ENCODE measurements at regions not wholly inside any gene's neighbourhood (a gene's known extent, or its start where the extent isn't known, plus 50 kb on each side); places are given as distances from the start of the nearest gene placed in this dataset.
"Not testable (repeated sequence)": the region's sequence is repeated elsewhere in the genome, so short reads cannot be mapped to it uniquely, and the experiment has no call there.

DNA sequence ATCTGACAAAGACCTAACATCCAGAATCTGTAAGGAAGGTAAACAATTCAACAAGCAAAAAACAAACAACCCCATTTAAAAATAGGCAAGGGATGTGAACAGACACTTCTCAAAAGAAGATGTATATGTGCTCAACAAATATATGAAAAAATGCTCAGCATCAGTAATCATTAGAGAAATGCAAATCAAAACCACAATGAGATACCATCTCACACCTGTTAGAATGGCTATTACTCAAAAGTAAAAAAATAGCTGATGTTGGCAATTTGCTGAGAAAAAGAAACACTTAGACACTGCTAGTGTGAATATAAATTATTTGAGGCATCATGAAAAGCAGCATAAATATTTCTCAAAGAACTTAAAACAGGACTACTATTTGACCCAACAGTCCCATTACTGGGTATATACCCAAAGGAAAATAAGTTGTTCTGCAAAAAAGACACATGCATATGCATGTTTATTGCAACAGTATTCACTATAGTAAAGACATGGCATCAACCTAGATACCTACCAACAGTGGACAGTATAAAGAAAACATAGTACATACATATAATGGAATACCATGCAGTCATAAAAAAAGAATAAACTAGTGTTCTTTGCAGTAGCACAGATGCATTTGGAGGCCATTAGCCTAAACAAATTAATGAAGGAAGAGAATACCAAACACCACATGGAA lies 980.1 kb downstream of the KCNMA1 start:
- no peak for DNase-seq

DNA sequence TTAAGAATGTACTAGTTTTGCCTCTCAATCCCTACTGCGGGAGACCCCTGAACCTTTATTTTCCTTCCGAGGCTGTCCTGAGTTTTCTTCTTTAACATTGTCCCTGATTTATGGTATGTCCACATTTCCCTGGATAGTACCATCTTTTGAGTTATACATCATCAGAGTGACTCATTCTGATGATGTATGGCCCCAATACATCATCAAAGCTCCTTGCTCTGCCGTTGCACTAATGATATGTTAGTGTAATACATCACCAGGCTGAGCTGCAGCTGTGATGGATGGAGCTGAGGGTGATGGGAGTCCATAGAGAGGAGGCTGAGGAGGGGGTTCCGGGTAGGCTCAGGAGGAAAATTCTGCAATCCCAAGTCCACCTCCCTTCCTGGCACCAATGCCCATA lies 986.5 kb downstream of the KCNMA1 start:
- DNase-seq = no peak

GRCh38 chr10:76649723-76650127 lies 987.9 kb downstream of the KCNMA1 start:
- peak; percentile 43 for DNase-seq

DNA sequence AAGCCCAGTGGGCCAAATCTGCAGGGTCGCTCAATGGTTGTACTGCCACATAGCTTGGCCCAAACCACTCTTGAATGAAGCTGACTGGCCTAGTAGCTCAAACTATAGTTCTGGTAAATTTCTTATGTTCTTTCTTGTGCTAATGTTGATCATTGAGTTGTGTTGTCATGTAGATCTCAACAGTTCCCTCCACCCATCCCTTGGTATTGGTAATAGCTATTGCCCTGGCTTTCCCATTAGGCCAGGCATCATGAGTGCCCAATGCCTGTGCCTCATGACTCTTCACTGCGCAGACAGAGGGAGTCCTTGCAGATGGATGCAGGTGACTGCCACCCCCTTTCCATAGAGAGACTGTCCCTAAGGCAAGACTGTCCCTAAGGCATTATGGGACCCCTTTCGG lies 988.4 kb downstream of the KCNMA1 start:
- no peak for DNase-seq

DNA sequence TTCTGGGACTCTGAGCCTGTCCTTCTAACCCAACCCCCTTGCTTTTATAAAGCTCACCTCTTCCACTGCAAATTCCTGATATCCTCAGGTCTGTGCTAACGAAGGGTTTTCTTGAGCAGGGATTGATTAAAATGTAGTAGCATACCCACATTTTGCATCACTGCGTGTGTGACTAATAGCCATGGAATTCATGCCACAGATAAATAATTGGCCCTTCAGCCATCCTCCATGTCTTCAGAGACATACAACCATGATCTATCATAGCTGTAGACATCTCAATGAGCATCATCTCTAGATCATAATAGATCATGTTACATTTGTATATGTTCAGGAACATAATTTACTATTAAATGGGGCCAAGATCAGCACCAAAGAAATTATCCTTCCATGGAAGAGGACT lies 990.3 kb downstream of the KCNMA1 start:
- DNase-seq = no peak

DNA sequence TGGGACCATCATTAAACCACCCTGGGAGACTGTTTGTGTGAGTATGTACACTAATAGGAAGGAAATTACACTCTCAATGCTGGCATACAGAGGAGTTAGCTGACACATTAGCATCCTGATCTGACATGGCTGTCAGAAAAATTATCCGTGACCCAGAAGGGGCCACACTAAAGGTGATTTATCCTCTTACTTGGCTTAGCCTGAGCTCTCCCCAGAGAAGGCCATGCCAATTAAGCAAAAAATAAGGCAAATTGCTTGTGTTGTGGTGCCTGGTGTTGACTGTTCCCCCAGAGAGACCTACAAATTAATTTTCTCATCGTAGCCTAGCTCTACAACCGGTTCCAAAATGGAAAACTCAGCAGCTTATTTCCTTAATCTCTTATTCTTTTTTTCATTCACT lies 992.3 kb downstream of the KCNMA1 start:
- DNase-seq = no peak

DNA sequence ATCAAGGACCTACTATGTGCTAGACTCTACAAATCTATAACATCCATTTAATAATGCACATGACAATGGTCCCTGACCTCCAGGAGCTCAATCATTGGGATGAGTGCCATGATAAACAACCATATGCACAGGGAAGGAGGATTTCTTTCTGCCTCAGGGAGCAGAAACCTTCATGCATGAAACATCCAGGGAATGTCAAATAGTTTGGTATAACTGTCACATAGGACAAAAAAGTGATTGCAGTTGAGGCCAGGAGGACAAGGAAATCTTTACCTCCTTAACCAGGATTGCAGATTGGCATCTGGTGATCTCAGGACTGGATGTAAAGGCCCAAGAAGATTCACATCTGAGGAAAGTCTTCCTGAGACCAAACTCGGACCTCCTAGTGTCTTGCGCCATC lies 993.1 kb downstream of the KCNMA1 start:
- no peak for DNase-seq

DNA sequence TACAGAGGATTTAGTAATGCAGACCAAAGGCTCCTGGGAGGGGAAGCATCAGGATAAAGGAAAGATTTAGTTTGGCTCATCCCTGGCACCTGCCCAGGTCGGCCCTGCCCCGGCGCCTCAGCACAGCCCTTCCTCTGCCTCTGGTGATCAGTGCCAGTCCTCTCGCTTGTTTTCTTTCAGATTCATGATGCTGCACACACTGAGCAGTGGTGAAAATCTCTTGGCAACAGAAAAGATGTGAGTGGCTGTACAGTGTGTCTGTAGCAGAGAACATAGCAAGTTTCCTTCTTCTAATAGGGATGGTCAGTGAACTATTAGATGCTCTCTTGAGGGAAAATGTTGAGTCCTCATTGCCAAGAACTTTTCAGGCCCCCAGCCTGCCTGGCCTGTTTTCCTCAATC lies 994.1 kb downstream of the KCNMA1 start:
- no peak for DNase-seq

DNA sequence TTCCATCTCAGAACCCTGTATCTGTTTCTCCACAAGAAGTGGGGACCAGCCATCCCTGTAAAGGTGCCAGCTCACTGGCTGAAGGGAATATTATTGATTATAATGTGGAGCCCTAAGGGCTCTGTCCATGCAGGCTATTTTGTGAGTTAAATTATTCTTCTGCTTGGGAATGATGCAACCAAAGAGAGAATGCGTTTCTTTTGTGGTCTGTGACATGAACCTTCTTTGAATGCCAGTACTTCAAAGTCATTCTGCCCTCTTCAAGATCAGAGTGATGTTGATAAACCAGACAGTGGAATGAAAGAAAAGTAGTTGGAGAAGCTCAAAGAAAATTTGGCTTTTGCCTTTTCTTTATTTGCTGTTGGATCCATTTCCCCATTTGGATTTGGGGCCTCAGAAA lies 995.2 kb downstream of the KCNMA1 start:
- DNase-seq = no peak

DNA sequence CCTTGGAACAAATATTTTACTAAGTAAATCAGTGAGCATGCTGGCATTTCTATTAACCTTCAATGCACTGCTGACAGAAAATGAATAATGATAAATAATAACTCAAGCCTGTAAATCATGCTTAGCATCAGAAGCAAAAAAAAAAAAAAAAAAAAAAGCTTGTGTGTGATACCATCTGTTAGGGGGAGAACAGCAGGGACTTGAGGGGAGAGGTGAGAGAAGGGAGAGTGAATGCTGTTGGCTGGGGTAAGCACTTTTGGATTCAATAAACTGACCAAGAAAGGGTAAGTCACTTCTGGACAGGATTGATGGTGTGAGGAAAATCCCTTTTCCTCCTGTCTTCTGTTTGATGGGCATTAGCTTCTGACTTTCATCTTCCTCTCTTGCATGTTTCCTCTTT lies 996.4 kb downstream of the KCNMA1 start:
- no peak for DNase-seq

DNA sequence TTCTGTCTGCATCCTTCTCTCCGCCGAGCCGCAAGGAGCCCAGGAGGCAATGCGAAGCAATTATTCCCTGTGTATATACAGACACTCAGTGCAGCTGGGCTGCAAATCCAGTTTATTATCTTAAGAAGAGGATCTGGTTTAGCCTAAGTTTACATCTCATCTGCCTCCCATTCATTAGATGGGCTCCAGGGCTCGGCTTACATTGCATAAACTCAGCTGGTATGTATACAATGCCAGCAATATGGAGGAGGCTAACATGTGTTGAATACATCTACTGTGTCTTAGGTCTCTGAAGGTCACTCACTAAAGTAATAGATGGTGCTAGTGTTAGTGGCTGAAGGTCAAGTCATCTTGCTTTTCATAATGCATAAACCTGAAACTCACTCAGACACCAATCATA lies 996.8 kb downstream of the KCNMA1 start:
- no peak for DNase-seq

DNA sequence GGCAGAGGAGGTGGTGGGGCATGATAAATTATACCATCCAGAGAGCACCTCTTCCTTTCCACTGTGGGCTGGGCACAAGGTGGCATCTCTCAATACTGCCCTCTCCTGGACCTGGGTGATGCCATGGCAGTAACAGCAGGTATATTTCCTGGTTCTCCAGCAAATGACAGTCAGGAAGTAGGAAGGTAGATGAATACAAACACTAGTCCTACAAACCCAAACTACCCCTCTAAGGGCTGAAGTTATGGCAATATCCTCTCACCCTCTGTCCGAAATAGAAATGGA lies 1004.9 kb downstream of the KCNMA1 start:
- DNase-seq = no peak

DNA sequence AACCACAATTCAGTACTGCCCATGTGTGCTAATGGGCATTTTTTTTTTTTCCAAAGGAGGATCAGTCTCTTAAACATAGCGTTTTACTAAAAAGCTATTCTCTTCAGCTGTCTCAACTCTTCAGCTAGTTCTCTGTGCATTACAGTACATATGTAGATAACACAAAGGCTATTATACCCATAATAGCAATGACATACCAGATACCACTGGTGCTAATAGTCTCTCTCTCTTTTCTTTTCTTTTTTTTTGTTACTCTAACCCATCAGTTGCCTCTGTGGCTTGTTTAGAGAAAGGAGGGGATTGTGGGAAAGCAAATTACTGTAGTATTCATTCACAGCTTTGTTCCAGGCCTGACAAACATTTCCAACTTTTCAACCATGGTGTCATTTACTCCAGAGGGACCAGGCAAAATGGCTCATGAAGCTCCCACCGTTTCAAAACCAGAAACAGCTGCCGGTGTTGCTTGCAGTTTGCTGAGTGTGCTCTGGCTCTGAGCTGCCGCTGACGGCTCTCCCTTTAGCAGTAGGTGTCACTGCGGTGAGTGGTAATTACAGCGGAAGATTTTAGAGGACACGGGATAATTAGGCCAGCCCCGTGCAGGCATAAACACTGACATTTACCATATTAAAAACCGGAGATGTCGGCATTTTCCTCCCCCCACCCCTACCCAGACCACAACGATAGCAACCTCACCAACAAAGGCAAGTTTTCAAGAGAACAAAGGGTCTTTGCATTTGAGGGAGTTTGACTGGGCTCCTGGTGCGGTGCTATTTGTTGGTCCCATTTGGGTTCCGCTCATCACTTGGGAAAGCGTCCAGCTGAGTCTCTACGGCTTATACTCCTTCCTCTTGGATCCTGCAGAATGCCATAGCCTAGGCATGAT lies 1005.5 kb downstream of the KCNMA1 start:
- DNase-seq = no peak

DNA sequence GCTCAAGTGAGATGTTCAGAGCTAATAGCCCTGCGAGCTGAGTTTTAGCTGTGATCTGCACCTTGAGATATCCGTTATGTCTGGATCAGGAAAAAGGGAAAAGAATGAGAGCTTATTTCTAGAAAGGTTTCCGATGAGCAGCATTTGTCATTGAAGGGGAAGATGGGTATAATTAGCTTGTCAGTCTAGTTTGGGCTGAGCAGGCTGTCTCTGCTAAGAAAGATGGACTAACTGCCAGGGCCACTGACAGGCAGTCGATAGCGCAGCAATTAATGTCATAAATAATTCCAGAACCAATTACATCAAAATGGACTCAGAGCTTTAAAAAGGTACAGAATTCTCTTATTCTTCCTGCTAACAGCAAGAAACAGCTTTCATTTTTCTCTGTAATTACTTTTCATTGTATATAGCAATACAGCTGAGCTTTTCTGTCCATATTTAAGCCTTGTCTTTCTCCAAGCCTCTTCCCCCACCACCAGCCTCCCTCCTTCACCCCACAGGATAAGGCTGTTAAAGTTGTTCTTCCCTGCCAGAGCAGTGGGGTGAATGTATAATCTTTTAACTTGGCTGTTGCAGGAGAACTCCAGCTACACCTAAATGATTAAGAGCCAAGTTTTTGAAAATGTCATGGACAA lies 1006.5 kb downstream of the KCNMA1 start:
- DNase-seq = no peak

DNA sequence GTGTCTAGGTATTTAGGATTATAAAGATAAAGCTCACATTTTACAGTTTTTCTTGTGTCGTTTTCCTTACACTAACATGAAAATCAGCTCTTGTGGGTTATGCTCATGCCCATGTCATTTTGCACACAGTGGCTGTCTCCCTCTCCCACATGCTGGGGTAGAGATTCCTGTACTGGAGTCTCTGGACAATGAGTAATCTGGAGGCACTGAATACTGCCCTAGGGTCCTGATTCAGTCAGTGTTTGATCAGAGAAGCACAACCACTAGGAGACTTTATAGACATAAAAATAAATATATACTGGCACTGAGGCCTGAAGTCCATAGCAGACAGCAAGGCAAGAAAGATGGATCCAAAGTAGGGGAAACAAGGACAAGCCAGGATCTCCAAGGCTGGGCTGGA lies 1008.8 kb downstream of the KCNMA1 start:
- no peak for DNase-seq

- DNase-seq = no peak
Measured at GRCh38 chr10:76626386-76626785, 1011.2 kb downstream of the KCNMA1 start.

DNA sequence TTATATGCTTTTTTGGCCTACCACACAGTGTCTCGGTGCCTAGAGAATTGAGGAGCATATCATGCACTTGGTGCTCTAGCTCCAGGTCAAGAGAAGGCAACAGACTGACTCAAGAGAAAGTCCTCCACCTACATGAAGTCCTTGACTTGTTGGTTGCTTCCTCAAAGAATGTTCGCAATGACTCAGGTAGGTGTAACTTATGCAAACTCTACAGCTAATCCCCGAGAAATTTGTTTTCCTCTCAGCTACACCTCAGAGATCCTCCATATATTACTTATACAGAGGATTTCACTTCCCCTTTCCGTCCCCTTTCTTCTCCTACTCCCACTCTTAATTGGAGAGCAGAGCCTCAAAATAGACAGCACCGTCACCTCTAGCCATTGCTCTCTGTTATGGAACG lies 1013.1 kb downstream of the KCNMA1 start:
- DNase-seq = no peak

DNA sequence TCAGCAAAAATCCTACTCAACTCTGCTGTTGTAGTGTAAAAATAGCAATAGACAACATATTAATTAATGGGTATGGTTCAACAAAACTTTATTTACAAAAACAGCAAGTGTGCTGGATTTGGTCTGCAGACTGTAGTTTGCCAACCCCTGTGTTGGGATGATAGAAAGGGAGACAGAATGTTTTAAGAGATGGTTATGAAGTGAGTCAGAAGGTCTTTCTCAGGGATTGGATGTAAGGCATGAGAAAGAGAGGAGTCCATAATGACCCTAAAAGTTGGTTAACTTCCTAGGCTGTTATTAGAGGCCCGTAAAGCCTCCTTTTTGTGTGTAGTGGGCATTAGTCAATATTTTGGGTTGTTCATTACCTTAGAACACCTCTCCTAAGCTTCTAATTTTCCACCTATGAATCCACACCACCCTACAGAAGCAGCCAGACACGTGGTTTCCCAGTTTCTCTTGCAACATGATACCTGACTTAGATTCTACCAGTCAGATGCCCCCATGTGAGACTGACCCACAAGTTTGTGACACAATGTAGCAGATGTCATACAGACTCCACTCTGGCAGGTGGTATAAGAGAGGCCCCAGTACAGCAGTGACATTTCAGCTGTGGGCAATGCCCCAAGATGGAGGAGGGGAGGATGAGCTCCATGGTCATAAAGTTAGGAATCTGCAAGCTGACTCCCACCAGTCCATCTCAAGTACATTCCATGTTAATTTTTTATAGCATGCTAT lies 1015.6 kb downstream of the KCNMA1 start:
- no peak for DNase-seq

DNA sequence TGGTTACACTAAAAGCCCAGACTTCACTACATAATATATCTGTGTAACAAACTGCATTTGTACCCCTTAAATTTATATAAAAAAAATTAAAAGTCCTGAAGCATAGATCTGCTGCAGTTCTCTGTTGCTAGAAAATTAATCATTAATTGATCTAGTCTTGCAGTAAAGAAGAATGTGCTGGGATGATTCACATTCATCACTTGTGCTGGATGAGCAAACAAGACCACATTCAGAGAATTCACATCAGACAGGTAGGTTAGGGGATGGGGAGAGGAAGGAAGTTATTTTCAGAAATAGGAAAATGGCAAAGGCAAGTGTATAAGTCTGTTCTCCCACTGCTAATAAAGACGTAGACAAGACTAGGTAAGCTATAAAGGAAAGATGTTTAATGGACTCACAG lies 1019.0 kb downstream of the KCNMA1 start:
- no peak for DNase-seq

- no peak for DNase-seq
Measured at GRCh38 chr10:76618171-76618570, 1019.4 kb downstream of the KCNMA1 start.

DNA sequence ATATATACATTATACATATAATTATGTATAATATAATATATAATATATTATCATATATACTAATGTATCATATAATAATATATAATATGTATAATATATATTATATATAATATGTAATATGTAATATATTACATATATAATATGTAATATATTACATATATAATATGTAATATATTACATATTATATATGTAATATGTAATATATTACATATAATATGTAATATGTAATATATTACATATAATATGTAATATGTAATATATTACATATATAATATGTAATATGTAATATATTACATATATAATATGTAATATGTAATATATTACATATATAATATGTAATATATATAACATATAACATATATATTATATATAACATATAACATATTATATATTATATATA lies 1020.9 kb downstream of the KCNMA1 start:
- DNase-seq = not testable (repeated sequence)

DNA sequence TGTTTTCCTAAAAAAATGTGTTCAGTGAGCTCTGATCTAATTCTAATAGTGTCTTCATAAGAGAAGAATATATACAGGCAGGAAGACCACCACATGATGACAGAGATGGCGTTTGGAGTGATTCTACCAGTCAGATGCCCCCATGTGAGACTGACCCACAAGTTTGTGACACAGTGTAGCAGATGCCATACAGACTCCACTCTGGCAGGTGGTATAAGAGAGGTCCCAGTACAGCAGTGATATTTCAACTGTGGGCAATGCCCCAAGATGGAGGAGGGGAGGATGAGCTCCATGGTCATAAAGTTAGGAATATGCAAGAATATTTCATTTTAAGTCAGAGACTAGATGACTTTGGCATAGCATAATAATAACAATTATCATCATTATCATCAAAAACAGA lies 1022.6 kb downstream of the KCNMA1 start:
- DNase-seq = no peak
